ENCODE measurements at regions not wholly inside any gene's neighbourhood (a gene's known extent, or its start where the extent isn't known, plus 50 kb on each side); places are given as distances from the start of the nearest gene placed in this dataset.

DNA sequence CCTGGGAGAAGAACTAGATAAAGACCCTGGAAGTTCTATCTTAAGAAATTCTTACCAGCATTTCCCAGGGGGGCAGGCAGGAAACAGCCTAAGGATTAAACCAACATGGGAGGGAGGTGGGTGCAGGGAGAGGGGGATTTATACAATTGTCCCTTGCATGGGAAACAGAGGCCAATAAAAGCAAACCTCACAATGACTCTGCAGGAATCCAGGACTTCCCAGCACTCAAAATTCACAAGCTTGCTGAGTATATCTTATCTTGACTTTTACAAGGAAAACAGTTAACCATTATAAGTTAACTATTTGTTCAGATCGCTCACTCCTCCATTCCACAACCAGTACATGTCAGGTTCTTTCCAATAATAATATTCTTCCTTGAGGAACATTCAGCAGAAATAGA lies 241.3 kb downstream of the MREG start (continued):
- TF ChIP-seq, protein P1, sequence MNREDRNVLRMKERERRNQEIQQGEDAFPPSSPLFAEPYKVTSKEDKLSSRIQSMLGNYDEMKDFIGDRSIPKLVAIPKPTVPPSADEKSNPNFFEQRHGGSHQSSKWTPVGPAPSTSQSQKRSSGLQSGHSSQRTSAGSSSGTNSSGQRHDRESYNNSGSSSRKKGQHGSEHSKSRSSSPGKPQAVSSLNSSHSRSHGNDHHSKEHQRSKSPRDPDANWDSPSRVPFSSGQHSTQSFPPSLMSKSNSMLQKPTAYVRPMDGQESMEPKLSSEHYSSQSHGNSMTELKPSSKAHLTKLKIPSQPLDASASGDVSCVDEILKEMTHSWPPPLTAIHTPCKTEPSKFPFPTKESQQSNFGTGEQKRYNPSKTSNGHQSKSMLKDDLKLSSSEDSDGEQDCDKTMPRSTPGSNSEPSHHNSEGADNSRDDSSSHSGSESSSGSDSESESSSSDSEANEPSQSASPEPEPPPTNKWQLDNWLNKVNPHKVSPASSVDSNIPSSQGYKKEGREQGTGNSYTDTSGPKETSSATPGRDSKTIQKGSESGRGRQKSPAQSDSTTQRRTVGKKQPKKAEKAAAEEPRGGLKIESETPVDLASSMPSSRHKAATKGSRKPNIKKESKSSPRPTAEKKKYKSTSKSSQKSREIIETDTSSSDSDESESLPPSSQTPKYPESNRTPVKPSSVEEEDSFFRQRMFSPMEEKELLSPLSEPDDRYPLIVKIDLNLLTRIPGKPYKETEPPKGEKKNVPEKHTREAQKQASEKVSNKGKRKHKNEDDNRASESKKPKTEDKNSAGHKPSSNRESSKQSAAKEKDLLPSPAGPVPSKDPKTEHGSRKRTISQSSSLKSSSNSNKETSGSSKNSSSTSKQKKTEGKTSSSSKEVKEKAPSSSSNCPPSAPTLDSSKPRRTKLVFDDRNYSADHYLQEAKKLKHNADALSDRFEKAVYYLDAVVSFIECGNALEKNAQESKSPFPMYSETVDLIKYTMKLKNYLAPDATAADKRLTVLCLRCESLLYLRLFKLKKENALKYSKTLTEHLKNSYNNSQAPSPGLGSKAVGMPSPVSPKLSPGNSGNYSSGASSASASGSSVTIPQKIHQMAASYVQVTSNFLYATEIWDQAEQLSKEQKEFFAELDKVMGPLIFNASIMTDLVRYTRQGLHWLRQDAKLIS (CRISPR knock-in tag; IDR thresholded peaks at IDR 0.05; ENCODE audit: borderline replicate concordance) = no peak

DNA sequence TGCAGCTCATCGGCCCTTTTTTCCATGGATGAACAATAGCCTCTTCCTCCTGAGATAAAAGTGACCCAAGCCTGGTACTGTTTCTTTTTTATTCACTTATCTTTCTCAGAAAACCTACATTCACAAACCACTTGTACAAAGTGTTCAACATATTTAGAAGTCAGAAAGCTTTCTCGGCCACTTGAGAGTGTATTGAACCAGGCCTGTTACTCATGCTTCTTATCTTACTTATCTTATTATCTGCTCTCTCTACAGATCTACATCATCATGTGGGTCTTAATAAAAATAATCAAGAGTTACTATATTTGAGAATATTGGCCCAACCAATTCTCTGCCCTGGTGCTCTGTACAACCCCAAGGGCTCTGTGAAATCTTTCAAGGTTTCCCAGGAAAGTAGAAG lies 242.1 kb downstream of the MREG start:
- ChIA-PET POLR2A (no interaction called here), CTCF (no interaction called here)
- TF ChIP-seq SOX15 (CRISPR knock-in tag; IDR thresholded peaks at IDR 0.05) = no peak
- no peak for TF ChIP-seq CREM (CRISPR knock-in tag; IDR thresholded peaks at IDR 0.05)
- no peak for TF ChIP-seq ELF4 (CRISPR knock-in tag; IDR thresholded peaks at IDR 0.05; ENCODE audit: low read depth)
- TF ChIP-seq NR3C1 (CRISPR knock-in tag; conservative IDR thresholded peaks at IDR 0.05; ENCODE audit: low read depth) = no peak
- TF ChIP-seq ATF1 (CRISPR knock-in tag; IDR thresholded peaks at IDR 0.05) = no peak
- TF ChIP-seq ZNF219 (CRISPR knock-in tag; IDR thresholded peaks at IDR 0.05; ENCODE audit: borderline replicate concordance) = no peak
- TF ChIP-seq, protein P2, sequence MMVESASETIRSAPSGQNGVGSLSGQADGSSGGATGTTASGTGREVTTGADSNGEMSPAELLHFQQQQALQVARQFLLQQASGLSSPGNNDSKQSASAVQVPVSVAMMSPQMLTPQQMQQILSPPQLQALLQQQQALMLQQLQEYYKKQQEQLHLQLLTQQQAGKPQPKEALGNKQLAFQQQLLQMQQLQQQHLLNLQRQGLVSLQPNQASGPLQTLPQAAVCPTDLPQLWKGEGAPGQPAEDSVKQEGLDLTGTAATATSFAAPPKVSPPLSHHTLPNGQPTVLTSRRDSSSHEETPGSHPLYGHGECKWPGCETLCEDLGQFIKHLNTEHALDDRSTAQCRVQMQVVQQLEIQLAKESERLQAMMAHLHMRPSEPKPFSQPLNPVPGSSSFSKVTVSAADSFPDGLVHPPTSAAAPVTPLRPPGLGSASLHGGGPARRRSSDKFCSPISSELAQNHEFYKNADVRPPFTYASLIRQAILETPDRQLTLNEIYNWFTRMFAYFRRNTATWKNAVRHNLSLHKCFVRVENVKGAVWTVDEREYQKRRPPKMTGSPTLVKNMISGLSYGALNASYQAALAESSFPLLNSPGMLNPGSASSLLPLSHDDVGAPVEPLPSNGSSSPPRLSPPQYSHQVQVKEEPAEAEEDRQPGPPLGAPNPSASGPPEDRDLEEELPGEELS (CRISPR knock-in tag; IDR thresholded peaks at IDR 0.05) = no peak
- no peak for TF ChIP-seq PRRX2 (CRISPR knock-in tag; IDR thresholded peaks at IDR 0.05)
- TF ChIP-seq, protein P3, sequence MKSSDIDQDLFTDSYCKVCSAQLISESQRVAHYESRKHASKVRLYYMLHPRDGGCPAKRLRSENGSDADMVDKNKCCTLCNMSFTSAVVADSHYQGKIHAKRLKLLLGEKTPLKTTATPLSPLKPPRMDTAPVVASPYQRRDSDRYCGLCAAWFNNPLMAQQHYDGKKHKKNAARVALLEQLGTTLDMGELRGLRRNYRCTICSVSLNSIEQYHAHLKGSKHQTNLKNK (CRISPR knock-in tag; IDR thresholded peaks at IDR 0.05) = no peak
- TF ChIP-seq, protein P4, sequence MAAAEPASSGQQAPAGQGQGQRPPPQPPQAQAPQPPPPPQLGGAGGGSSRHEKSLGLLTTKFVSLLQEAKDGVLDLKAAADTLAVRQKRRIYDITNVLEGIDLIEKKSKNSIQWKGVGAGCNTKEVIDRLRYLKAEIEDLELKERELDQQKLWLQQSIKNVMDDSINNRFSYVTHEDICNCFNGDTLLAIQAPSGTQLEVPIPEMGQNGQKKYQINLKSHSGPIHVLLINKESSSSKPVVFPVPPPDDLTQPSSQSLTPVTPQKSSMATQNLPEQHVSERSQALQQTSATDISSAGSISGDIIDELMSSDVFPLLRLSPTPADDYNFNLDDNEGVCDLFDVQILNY (CRISPR knock-in tag; IDR thresholded peaks at IDR 0.05) = no peak
- TF ChIP-seq, protein P5, sequence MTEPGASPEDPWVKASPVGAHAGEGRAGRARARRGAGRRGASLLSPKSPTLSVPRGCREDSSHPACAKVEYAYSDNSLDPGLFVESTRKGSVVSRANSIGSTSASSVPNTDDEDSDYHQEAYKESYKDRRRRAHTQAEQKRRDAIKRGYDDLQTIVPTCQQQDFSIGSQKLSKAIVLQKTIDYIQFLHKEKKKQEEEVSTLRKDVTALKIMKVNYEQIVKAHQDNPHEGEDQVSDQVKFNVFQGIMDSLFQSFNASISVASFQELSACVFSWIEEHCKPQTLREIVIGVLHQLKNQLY (CRISPR knock-in tag; IDR thresholded peaks at IDR 0.05) = no peak
- TF ChIP-seq, protein P6, sequence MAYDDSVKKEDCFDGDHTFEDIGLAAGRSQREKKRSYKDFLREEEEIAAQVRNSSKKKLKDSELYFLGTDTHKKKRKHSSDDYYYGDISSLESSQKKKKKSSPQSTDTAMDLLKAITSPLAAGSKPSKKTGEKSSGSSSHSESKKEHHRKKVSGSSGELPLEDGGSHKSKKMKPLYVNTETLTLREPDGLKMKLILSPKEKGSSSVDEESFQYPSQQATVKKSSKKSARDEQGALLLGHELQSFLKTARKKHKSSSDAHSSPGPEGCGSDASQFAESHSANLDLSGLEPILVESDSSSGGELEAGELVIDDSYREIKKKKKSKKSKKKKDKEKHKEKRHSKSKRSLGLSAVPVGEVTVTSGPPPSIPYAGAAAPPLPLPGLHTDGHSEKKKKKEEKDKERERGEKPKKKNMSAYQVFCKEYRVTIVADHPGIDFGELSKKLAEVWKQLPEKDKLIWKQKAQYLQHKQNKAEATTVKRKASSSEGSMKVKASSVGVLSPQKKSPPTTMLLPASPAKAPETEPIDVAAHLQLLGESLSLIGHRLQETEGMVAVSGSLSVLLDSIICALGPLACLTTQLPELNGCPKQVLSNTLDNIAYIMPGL (CRISPR knock-in tag; IDR thresholded peaks at IDR 0.05) = no peak
- no peak for TF ChIP-seq RORB (CRISPR knock-in tag; IDR thresholded peaks at IDR 0.05)
- TF ChIP-seq, protein P7, sequence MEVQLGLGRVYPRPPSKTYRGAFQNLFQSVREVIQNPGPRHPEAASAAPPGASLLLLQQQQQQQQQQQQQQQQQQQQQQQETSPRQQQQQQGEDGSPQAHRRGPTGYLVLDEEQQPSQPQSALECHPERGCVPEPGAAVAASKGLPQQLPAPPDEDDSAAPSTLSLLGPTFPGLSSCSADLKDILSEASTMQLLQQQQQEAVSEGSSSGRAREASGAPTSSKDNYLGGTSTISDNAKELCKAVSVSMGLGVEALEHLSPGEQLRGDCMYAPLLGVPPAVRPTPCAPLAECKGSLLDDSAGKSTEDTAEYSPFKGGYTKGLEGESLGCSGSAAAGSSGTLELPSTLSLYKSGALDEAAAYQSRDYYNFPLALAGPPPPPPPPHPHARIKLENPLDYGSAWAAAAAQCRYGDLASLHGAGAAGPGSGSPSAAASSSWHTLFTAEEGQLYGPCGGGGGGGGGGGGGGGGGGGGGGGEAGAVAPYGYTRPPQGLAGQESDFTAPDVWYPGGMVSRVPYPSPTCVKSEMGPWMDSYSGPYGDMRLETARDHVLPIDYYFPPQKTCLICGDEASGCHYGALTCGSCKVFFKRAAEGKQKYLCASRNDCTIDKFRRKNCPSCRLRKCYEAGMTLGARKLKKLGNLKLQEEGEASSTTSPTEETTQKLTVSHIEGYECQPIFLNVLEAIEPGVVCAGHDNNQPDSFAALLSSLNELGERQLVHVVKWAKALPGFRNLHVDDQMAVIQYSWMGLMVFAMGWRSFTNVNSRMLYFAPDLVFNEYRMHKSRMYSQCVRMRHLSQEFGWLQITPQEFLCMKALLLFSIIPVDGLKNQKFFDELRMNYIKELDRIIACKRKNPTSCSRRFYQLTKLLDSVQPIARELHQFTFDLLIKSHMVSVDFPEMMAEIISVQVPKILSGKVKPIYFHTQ (CRISPR knock-in tag; IDR thresholded peaks at IDR 0.05) = no peak
- Mint-ChIP-seq H3K4me1 (peaks cover 26% of the 10 kb centered on the region), H3K27me3 (ENCODE audit: low read depth) (peaks cover 6% of the 10 kb centered on the region), H3K27ac (no peak overlapping the region), H3K9me3 (peaks cover 12% of the 10 kb centered on the region; the same call in 1 of the 2 replicates), H3K36me3 (no peaks in the 10 kb centered on the region), H3K4me3 (no peak overlapping the region)
- DNase-seq (ENCODE audit: low spot score) = no peak
- no peak for ATAC-seq
